UCSD-AML1 (cell line): ENCODE measurements at regions not wholly inside any gene's neighbourhood (a gene's known extent, or its start where the extent isn't known, plus 50 kb on each side); places are given as distances from the start of the nearest gene placed in this dataset.

Experiments
- DNase-seq: peaks from one replicate; lab custom pipeline; 2025; ENCODE audit not compliant: unreplicated experiment; lab: John Stamatoyannopoulos, UW

- DNase-seq: no peak
These were observed 465.4 kb upstream of the FBXO33 start for GRCh38 chr14:39897657-39898056.

GRCh38 chr14:39890026-39890425 lies 457.8 kb upstream of the FBXO33 start:
- DNase-seq: no peak

DNA sequence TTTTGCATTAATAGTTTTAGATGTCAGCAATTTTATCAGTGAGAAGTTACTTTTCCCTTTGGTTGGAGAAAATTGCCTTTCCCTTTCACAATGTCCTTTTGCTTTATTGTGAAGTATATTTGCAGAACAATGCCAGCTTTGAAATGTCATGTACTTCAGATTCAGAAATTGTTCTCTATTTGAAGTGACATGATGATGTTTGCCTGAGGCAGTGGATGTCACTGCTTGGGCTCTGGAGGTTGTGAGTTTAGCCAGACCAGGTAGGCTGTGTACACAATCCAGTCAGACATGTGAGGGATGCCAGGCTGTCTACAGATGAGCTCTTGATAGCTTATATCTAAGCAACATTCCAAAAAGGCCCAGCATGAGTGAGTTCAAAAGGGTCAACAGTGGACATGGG lies 451.9 kb upstream of the FBXO33 start:
- no peak for DNase-seq

DNA sequence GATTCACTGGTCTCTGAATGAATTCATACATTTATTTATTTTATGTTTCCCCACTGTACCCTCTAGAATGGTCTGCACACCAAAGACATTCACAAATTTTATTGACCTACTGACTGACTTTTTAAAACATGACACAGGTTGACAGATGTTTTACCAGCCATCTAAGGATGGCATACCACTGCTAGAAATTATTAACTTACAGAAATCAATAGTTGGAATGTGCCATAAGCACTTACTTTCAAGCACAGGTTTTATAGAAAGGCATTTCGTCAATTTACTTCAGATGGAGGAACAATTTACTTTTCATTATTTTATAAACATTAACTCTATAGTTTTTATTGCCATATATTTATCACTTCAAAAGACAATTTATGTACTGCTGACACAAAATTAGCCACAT lies 448.7 kb upstream of the FBXO33 start:
- DNase-seq: no peak

DNA sequence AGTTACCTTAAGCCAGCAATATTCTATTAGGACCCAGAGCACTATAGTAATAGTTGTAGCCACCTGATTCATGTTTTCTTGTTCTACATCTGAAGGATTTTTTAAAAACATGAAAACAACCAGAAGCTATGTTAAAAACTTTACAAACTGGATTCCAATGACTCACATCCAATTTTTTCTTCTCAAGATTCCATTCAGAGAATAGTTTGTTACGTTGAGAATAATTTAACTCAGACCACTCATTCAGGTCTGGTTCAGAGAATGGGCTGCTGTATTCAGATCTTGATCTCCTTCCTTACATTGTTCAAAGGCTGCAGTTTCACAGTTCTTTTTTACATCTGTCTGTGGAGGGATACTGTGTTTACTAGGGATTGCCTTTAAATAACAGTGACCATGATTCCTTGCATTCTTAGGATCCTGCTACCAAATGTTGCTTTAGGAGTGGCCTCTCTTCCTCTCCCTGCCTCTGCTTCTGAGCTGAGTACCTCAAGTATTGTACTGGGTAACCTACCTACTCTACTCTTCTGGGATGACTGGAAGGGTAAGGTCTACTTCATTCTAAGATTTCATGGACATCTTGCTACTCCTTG lies 448.0 kb upstream of the FBXO33 start:
- DNase-seq: no peak

- DNase-seq: no peak
These were observed 445.5 kb upstream of the FBXO33 start for GRCh38 chr14:39877577-39878190.

DNA sequence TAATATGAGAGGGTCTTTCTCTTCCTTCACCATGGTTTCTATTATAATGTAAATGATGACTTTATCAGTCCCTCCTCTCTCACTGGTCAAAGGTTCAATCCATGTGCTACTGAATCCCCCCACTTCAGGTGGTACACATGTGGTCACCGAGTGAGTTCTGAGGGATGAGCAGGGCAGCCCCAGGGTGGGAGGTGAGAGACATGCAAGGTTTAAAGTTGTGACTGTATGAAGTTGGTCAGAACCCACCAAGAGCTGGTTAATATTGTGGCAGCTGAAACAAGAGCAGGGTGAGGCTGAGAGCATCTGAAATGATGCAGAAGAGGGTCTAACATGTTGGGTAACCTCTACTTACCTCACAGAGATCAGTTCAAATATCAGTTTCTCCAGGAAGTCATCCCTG lies 444.7 kb upstream of the FBXO33 start:
- DNase-seq: no peak

DNA sequence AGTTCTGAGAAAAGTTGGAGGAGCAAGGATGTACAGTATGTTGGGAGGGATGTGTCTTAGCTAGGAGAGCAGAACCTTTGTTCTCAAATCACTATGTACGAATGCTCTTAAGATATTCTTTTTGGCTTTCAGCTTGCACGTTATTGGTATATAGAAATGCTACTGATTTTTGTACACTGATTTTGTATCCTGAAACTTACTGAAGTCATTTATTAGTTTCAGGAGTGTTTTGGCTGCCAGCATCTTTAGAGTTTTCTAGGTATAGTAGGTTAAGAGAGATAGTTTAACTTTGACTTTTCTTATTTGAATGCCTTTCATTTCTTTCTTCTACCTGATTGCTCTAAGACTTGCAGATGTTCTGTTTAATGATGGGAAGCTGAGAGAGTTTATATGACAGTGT lies 442.8 kb upstream of the FBXO33 start:
- no peak for DNase-seq

- DNase-seq: no peak
These were observed 441.6 kb upstream of the FBXO33 start for GRCh38 chr14:39873791-39874190.

- no peak for DNase-seq
These were observed 436.7 kb upstream of the FBXO33 start for GRCh38 chr14:39868949-39869348.

GRCh38 chr14:39868251-39868650 lies 436.0 kb upstream of the FBXO33 start:
- DNase-seq: no peak

DNA sequence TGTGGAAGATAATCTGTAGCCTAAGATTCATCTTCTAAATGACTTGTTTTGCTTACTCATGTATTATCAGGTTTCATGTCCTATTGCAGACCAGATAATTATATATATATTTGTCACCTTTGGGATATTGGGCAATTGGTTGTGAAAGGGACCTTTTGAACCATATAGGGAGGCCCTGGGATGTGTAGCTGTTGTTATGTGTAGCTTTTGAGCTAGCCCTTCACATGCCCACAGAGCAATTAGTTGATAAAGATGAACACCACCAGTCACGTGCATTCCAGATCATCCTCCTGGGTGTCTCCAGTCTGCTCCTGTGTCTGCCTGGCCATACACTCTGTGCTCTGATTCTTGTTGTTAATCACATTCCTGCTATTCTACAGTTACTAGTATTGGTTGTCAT lies 431.2 kb upstream of the FBXO33 start:
- no peak for DNase-seq

GRCh38 chr14:39861696-39862095 lies 429.5 kb upstream of the FBXO33 start:
- no peak for DNase-seq

GRCh38 chr14:39861229-39861600 lies 429.0 kb upstream of the FBXO33 start:
- DNase-seq: no peak

GRCh38 chr14:39860596-39861228 lies 428.5 kb upstream of the FBXO33 start:
- DNase-seq: no peak

DNA sequence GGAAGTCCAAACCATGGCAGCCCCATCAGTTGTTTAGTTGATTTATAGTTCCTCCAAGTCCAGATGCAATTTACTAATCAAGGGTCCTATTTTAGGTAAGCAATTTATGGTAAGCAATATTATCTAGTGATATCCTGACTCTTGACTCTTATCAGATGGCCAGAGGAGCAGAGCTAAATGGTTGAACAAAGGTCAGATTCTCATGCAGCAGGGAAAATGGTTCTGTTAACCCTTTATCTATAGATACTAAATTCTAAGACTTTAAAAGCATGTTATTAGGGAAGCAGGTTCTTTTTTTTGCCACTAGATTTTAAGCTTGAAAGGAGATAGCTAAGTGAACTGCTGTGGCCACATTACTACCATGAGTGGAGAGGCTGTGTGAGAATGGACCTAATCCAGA lies 427.1 kb upstream of the FBXO33 start:
- DNase-seq: no peak

- no peak for DNase-seq
These were observed 425.3 kb upstream of the FBXO33 start for GRCh38 chr14:39857376-39858055.

GRCh38 chr14:39853441-39853840 lies 421.2 kb upstream of the FBXO33 start:
- no peak for DNase-seq

DNA sequence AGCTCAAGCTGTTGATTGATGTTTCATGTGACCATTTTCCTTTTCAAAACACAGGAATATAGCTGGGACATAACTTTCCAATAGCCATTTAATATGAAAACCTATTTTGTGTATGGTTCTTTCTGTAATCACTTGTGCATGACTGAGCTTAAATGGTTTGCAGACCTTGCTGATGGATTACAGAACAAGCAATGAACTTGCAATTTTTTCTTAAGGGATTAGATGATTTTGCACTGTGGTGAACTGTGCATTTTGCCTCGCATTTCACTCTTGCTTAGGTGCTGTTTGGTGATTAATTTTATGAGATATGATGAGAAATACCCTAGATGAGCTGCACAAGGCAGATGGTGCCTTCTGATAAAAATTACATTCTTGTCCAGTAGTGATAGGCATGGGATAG lies 419.0 kb upstream of the FBXO33 start:
- DNase-seq: no peak

DNA sequence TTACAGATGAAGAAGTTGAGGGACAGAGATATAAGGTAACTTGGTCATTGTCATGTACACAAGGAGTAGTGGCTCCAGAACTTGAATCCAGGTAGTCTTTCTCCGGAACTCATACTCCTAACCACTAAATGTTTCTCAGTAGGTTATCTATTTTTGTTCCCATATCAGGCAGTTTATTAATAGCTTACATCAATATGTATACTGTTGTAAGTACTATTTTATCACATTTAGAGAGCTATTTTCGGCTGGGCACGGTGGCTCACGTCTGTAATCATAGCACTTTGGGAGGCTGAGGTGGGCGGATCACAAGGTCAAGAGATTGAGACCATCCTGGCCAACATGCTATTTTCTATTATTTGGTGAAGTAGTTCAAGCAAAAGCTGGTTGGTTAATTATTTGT lies 415.6 kb upstream of the FBXO33 start:
- no peak for DNase-seq

DNA sequence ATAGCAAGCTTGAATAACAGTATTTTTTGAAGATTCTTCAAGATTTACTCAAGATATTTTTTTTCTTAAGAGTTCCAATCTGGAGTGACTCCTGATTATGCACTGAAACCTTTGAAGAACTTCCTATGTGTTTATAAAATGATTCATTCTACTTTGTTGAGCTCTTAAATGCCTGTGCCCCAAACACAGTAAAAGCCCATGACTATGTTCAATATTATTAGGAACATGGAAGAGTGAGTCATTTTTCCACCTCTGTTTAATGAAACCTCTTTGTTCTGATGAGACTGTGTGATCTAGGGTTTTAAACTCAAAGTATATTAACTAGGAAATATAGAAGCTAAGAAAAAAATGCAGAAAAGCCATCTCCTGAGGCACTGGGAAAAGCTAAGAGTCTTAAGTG lies 415.0 kb upstream of the FBXO33 start:
- DNase-seq: no peak

GRCh38 chr14:39843881-39844280 lies 411.6 kb upstream of the FBXO33 start:
- no peak for DNase-seq
